ENCODE measurements at regions not wholly inside any gene's neighbourhood (a gene's known extent, or its start where the extent isn't known, plus 50 kb on each side); places are given as distances from the start of the nearest gene placed in this dataset.
"Not testable (repeated sequence)": the region's sequence is repeated elsewhere in the genome, so short reads cannot be mapped to it uniquely, and the experiment has no call there.

DNA sequence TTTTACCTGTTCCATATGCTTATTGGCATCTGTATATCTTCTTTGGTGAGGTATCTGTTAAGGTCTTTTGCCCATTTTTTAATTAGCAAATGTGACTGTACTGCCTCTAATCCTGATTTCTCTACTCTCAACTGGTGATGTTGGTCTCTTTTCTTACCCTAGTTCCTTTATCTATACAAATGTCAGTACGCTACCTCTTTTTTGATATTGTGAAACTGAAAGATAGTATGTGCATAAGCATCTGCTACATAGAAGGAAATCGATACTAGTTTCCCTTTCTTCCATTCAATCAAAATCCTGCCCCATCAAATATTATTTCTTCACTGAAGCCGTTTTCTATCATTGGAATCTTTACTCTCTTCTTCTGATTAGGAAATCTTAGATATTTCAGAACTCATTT, 194.9 kb upstream of the SPOPL start:
- H3K4me3 ChIP-seq (ENCODE audit: low read depth, low read length), result no peak overlapping the region
- TF ChIP-seq, protein P1, sequence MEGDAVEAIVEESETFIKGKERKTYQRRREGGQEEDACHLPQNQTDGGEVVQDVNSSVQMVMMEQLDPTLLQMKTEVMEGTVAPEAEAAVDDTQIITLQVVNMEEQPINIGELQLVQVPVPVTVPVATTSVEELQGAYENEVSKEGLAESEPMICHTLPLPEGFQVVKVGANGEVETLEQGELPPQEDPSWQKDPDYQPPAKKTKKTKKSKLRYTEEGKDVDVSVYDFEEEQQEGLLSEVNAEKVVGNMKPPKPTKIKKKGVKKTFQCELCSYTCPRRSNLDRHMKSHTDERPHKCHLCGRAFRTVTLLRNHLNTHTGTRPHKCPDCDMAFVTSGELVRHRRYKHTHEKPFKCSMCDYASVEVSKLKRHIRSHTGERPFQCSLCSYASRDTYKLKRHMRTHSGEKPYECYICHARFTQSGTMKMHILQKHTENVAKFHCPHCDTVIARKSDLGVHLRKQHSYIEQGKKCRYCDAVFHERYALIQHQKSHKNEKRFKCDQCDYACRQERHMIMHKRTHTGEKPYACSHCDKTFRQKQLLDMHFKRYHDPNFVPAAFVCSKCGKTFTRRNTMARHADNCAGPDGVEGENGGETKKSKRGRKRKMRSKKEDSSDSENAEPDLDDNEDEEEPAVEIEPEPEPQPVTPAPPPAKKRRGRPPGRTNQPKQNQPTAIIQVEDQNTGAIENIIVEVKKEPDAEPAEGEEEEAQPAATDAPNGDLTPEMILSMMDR (IDR thresholded peaks at IDR 0.05; ENCODE audit: low read depth, low read length), result no peak

DNA sequence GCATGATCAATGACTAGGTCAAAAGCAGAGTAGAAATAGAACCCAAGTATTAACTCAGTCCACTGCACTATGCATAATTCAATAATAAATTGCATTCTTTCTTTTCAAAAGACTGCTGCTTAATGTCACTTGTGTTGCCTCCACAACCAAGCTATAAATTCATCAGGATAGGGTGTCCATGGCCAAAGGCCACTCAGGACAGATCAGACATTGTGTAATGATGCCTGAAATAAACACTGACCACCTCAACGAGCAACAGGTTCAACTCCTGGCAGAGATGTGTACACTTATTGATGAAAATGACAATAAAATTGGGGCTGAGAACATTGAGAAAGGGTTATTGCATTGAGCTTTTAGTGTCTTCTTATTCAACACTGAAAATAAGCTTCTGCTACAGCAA, 194.5 kb upstream of the SPOPL start:
- TF ChIP-seq, protein P1 (IDR thresholded peaks at IDR 0.05; ENCODE audit: low read depth, low read length), result no peak
- H3K4me3 ChIP-seq (ENCODE audit: low read depth, low read length), result no peak overlapping the region

DNA sequence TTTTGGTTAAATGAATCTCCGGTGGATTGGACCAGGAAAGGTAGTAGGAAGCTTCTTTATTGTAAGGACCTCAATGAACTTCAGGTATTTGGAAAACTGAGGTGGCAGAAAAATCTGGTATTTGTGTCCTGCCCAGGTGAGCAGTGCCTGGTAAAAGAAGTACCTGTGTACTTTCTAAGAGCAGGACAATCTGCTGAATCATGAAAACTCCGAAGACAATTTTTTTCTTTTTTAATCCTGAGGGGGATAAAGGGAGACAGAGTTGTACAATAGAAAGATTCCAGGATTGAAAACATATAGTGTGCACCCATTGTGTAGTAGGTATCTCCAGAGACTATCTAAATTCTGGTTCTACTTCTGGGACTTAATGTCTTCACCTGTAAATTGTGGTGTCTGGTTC, 191.8 kb upstream of the SPOPL start:
- TF ChIP-seq, protein P1 (IDR thresholded peaks at IDR 0.05; ENCODE audit: low read depth, low read length), result no peak
- H3K4me3 ChIP-seq (ENCODE audit: low read depth, low read length), result no peak overlapping the region

DNA sequence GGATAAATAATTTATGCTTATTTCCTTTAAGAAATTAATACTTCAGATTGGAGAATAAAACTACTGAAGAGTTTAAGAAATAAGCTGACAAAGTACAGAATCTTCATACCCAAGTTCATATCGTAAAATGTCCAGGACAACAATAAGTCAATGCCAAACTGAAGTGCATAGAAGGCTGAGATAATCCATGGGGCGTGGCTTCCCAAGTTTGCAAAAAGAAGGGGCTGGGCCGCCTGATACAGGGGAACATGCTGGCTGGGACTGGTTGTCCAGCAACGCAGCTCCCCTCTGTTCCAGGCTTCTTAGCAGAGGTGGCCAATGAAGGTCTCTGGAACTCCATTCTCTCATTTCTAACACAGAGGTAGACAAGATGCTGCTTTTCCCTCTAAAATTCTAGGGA, 189.5 kb upstream of the SPOPL start:
- TF ChIP-seq, protein P1 (IDR thresholded peaks at IDR 0.05; ENCODE audit: low read depth, low read length), result no peak
- H3K4me3 ChIP-seq (ENCODE audit: low read depth, low read length), result no peak overlapping the region

DNA sequence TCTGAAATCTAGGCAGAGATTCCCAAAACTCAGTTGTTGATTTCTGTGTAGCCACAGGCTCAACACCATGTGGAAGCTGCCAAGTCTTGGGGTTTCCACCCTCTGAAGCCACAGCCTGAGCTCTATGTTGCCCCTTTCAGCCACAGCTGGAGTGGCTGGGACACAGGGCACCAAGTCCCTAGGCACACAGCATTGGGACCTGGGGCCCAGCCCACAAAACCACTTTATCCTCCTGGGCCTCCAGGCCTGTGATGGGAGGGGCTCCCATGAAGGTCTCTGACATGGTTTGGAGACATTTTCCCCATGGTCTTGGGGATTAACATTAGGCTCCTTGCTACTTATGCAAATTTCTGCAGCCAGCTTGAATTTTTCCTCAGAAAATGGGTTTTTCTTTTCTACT, 186.0 kb upstream of the SPOPL start:
- H3K4me3 ChIP-seq (ENCODE audit: low read depth, low read length), result not testable (repeated sequence)

DNA sequence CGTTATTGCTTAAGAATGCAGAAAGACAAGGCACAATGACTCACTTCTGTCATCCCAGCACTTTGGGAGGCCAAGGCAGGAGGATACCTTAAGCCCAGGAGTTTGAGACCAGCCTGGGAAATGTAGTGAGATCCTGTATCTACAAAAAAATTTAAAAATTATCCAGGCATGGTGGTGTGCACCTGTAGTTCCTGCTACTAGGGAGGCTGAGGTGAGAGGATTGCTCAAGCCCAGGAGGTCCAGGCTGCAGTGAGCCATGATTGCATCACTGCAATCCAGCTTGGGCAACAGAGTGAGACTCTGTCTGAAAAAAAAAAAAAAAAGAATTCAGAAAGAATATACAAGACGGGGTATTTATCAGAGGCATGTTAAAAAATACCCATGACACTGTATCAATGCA, 182.0 kb upstream of the SPOPL start:
- H3K4me3 ChIP-seq (ENCODE audit: low read depth, low read length), result no peak overlapping the region
- TF ChIP-seq, protein P1 (IDR thresholded peaks at IDR 0.05; ENCODE audit: low read depth, low read length), result no peak

DNA sequence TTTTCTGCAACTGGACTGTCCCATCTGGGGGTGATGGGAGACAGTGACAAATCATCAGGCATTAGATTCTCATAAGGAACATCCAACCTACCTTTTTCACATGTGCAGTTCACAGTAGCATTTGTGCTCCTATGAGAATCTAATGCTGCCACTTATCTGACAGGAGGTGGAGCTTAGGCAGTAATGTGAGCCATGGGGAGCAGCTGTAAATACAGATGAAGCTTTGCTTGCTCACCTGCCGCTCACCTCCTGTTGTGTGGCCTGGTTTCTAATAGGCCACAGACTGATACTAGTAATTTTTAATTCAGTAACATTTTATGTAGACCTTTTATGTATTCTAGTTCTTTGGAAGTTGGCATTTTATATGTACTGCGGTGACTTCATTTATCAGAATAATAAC, 180.1 kb upstream of the SPOPL start:
- TF ChIP-seq, protein P1 (IDR thresholded peaks at IDR 0.05; ENCODE audit: low read depth, low read length), result no peak
- H3K4me3 ChIP-seq (ENCODE audit: low read depth, low read length), result no peak overlapping the region

DNA sequence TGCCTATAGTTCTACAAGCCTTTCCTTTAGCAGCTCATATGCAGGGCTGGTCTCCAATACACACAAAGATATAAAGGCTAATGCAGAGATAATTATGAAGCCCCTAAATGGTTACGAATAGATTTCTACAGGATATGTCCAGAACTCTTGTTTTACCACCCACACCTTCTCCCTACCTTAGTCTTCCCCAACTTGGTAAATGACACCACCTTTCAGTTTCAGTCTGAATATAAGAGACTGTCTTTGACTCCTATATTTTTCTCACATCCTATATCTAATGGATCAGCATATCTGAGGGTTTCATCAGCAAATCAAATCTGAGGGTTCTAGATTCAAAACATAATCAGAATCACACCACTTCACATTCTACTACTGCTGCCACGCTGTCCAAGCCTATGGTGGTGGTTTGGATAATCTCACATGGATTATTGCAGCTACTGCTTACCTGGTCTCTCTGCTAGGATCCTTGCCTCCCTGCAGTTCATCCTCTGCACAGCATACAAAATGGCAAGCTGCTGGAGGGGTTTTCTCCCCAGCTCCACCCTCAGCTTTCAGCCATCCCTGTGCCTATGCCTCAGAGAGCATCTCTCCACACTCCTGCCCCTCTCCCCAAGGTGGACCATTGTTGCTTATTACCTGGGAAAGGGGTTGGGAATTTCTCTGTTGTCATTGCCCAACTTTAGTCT, 178.0 kb upstream of the SPOPL start:
- TF ChIP-seq, protein P1 (IDR thresholded peaks at IDR 0.05; ENCODE audit: low read depth, low read length), result no peak
- H3K4me3 ChIP-seq (ENCODE audit: low read depth, low read length), result no peak overlapping the region
